ENCODE measurements at regions not wholly inside any gene's neighbourhood (a gene's known extent, or its start where the extent isn't known, plus 50 kb on each side); places are given as distances from the start of the nearest gene placed in this dataset.

DNA sequence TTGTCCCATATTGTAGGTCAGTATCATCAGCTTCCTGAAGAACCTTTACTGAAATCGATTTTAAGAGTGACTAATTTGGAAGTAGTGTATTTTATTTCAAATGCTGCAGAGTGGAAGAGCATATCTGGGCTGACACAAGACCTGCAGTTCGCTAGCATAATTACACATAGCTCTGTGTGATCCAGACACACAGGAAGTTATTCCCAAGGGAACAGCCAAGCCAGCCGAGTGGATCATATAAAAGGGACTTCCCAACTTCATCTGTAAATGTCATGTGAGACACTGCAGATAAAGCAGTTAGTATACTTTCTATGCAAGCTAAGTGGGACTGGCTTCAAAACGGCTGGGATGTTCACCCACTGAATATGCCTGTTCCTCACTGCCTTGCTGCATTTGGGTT is 760.4 kb downstream of the SLITRK1 start:
- TF ChIP-seq, protein P1, sequence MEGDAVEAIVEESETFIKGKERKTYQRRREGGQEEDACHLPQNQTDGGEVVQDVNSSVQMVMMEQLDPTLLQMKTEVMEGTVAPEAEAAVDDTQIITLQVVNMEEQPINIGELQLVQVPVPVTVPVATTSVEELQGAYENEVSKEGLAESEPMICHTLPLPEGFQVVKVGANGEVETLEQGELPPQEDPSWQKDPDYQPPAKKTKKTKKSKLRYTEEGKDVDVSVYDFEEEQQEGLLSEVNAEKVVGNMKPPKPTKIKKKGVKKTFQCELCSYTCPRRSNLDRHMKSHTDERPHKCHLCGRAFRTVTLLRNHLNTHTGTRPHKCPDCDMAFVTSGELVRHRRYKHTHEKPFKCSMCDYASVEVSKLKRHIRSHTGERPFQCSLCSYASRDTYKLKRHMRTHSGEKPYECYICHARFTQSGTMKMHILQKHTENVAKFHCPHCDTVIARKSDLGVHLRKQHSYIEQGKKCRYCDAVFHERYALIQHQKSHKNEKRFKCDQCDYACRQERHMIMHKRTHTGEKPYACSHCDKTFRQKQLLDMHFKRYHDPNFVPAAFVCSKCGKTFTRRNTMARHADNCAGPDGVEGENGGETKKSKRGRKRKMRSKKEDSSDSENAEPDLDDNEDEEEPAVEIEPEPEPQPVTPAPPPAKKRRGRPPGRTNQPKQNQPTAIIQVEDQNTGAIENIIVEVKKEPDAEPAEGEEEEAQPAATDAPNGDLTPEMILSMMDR (conservative IDR thresholded peaks at IDR 0.05): no peak
- TF ChIP-seq ZFX (IDR thresholded peaks at IDR 0.05): no peak
